Activated naive CD8-positive, alpha-beta T cell (primary cell): ENCODE measurements at regions not wholly inside any gene's neighbourhood (a gene's known extent, or its start where the extent isn't known, plus 50 kb on each side); places are given as distances from the start of the nearest gene placed in this dataset.

Experiments used
- H3K27ac Mint-ChIP-seq: one replicate; pipeline ENCODE4 v1.8.0; 2021; ENCODE audit warnings: mixed read lengths
- H3K27me3 Mint-ChIP-seq: one replicate; pipeline ENCODE4 v1.8.0; 2021; ENCODE audit warnings: mixed read lengths
- H3K36me3 Mint-ChIP-seq: one replicate; pipeline ENCODE4 v1.8.0; 2021; ENCODE audit warnings: mixed read lengths
- H3K4me1 Mint-ChIP-seq: one replicate; pipeline ENCODE4 v1.8.0; 2021; ENCODE audit warnings: low read depth, mixed read lengths
- H3K4me3 Mint-ChIP-seq: one replicate; pipeline ENCODE4 v1.8.0; 2021; ENCODE audit warnings: mild to moderate bottlenecking, mixed read lengths
- H3K9me3 Mint-ChIP-seq: one replicate; pipeline ENCODE4 v1.8.0; 2021; ENCODE audit warnings: low read depth, mixed read lengths

- Mint-ChIP-seq H3K4me1 (no peaks in the 10 kb centered on the region), H3K4me3 (no peak overlapping the region), H3K27ac (no peak overlapping the region), H3K27me3 (no peaks in the 10 kb centered on the region), H3K9me3 (peaks cover 11% of the 10 kb centered on the region), H3K36me3 (no peaks in the 10 kb centered on the region)
Observed at GRCh38 chr6:101257163-101257562, 136.3 kb upstream of the GRIK2 start.

GRCh38 chr6:101259505-101259904 is 134.0 kb upstream of the GRIK2 start:
- H3K27me3 Mint-ChIP-seq, result no peaks in the 10 kb centered on the region
- H3K4me3 Mint-ChIP-seq, result no peak overlapping the region
- peaks cover 11% of the 10 kb centered on the region for H3K9me3 Mint-ChIP-seq
- H3K4me1 Mint-ChIP-seq, result no peaks in the 10 kb centered on the region
- H3K36me3 Mint-ChIP-seq, result no peaks in the 10 kb centered on the region
- H3K27ac Mint-ChIP-seq, result no peak overlapping the region

GRCh38 chr6:101263596-101263995 is 129.9 kb upstream of the GRIK2 start:
- Mint-ChIP-seq H3K4me1 (peaks cover 9% of the 10 kb centered on the region), H3K4me3 (no peak overlapping the region), H3K36me3 (peaks cover 5% of the 10 kb centered on the region), H3K27ac (no peak overlapping the region), H3K9me3 (peaks cover 6% of the 10 kb centered on the region), H3K27me3 (peaks cover 1% of the 10 kb centered on the region)

- H3K27me3 Mint-ChIP-seq, result peaks cover 1% of the 10 kb centered on the region
- no peak overlapping the region for H3K27ac Mint-ChIP-seq
- H3K36me3 Mint-ChIP-seq, result peaks cover 5% of the 10 kb centered on the region
- peaks cover 9% of the 10 kb centered on the region for H3K4me1 Mint-ChIP-seq
- H3K9me3 Mint-ChIP-seq, result peaks cover 16% of the 10 kb centered on the region
- peak overlapping the region; percentile 31 for H3K4me3 Mint-ChIP-seq
Observed at GRCh38 chr6:101266063-101266462, 127.4 kb upstream of the GRIK2 start.

GRCh38 chr6:101268541-101268940 is 125.0 kb upstream of the GRIK2 start:
- Mint-ChIP-seq H3K9me3 (peaks cover 17% of the 10 kb centered on the region), H3K36me3 (peaks cover 5% of the 10 kb centered on the region), H3K27ac (no peak overlapping the region), H3K27me3 (peaks cover 1% of the 10 kb centered on the region), H3K4me1 (peaks cover 9% of the 10 kb centered on the region), H3K4me3 (no peak overlapping the region)

GRCh38 chr6:101275251-101275650 is 118.3 kb upstream of the GRIK2 start:
- H3K36me3 Mint-ChIP-seq, result no peaks in the 10 kb centered on the region
- no peak overlapping the region for H3K4me3 Mint-ChIP-seq
- H3K9me3 Mint-ChIP-seq, result peaks cover 7% of the 10 kb centered on the region
- no peak overlapping the region for H3K27ac Mint-ChIP-seq
- no peaks in the 10 kb centered on the region for H3K27me3 Mint-ChIP-seq
- H3K4me1 Mint-ChIP-seq, result no peaks in the 10 kb centered on the region

- Mint-ChIP-seq H3K4me1 (no peaks in the 10 kb centered on the region), H3K4me3 (no peak overlapping the region), H3K36me3 (no peaks in the 10 kb centered on the region), H3K27me3 (no peaks in the 10 kb centered on the region), H3K27ac (no peak overlapping the region), H3K9me3 (peaks cover under 1% of the 10 kb centered on the region)
Observed at GRCh38 chr6:101276066-101276465, 117.4 kb upstream of the GRIK2 start.

GRCh38 chr6:101279410-101279809 is 114.1 kb upstream of the GRIK2 start:
- no peaks in the 10 kb centered on the region for H3K27me3 Mint-ChIP-seq
- no peaks in the 10 kb centered on the region for H3K36me3 Mint-ChIP-seq
- no peak overlapping the region for H3K27ac Mint-ChIP-seq
- H3K9me3 Mint-ChIP-seq, result no peaks in the 10 kb centered on the region
- no peaks in the 10 kb centered on the region for H3K4me1 Mint-ChIP-seq
- no peak overlapping the region for H3K4me3 Mint-ChIP-seq

GRCh38 chr6:101281266-101281665 is 112.2 kb upstream of the GRIK2 start:
- H3K27me3 Mint-ChIP-seq, result no peaks in the 10 kb centered on the region
- no peaks in the 10 kb centered on the region for H3K9me3 Mint-ChIP-seq
- no peak overlapping the region for H3K4me3 Mint-ChIP-seq
- H3K36me3 Mint-ChIP-seq, result no peaks in the 10 kb centered on the region
- no peaks in the 10 kb centered on the region for H3K4me1 Mint-ChIP-seq
- H3K27ac Mint-ChIP-seq, result no peak overlapping the region

- H3K4me1 Mint-ChIP-seq, result no peaks in the 10 kb centered on the region
- H3K9me3 Mint-ChIP-seq, result no peaks in the 10 kb centered on the region
- no peaks in the 10 kb centered on the region for H3K36me3 Mint-ChIP-seq
- H3K4me3 Mint-ChIP-seq, result no peak overlapping the region
- no peak overlapping the region for H3K27ac Mint-ChIP-seq
- H3K27me3 Mint-ChIP-seq, result no peaks in the 10 kb centered on the region
Observed at GRCh38 chr6:101284131-101284530, 109.4 kb upstream of the GRIK2 start.

- H3K4me1 Mint-ChIP-seq, result no peaks in the 10 kb centered on the region
- H3K27ac Mint-ChIP-seq, result no peak overlapping the region
- no peaks in the 10 kb centered on the region for H3K9me3 Mint-ChIP-seq
- H3K36me3 Mint-ChIP-seq, result no peaks in the 10 kb centered on the region
- H3K4me3 Mint-ChIP-seq, result no peak overlapping the region
- H3K27me3 Mint-ChIP-seq, result no peaks in the 10 kb centered on the region
Observed at GRCh38 chr6:101286146-101286545, 107.4 kb upstream of the GRIK2 start.

GRCh38 chr6:101290346-101290745 is 103.2 kb upstream of the GRIK2 start:
- Mint-ChIP-seq H3K27ac (no peak overlapping the region), H3K4me3 (no peak overlapping the region), H3K9me3 (peaks cover 7% of the 10 kb centered on the region), H3K4me1 (no peaks in the 10 kb centered on the region), H3K36me3 (no peaks in the 10 kb centered on the region), H3K27me3 (no peaks in the 10 kb centered on the region)

GRCh38 chr6:101294051-101294638 is 99.4 kb upstream of the GRIK2 start:
- H3K4me3 Mint-ChIP-seq, result no peak overlapping the region
- H3K27ac Mint-ChIP-seq, result no peak overlapping the region
- H3K9me3 Mint-ChIP-seq, result peaks cover 7% of the 10 kb centered on the region
- H3K4me1 Mint-ChIP-seq, result no peaks in the 10 kb centered on the region
- H3K36me3 Mint-ChIP-seq, result no peaks in the 10 kb centered on the region
- H3K27me3 Mint-ChIP-seq, result no peaks in the 10 kb centered on the region

- Mint-ChIP-seq H3K36me3 (no peaks in the 10 kb centered on the region), H3K27ac (no peak overlapping the region), H3K4me3 (no peak overlapping the region), H3K4me1 (no peaks in the 10 kb centered on the region), H3K27me3 (no peaks in the 10 kb centered on the region), H3K9me3 (peaks cover 7% of the 10 kb centered on the region)
Observed at GRCh38 chr6:101294676-101295075, 98.8 kb upstream of the GRIK2 start.

- Mint-ChIP-seq H3K27ac (no peak overlapping the region), H3K4me3 (no peak overlapping the region), H3K4me1 (no peaks in the 10 kb centered on the region), H3K27me3 (no peaks in the 10 kb centered on the region), H3K36me3 (no peaks in the 10 kb centered on the region), H3K9me3 (peaks cover 7% of the 10 kb centered on the region)
Observed at GRCh38 chr6:101296169-101296960, 97.1 kb upstream of the GRIK2 start.

- H3K27me3 Mint-ChIP-seq, result no peaks in the 10 kb centered on the region
- H3K27ac Mint-ChIP-seq, result no peak overlapping the region
- no peak overlapping the region for H3K4me3 Mint-ChIP-seq
- peaks cover 21% of the 10 kb centered on the region for H3K9me3 Mint-ChIP-seq
- H3K4me1 Mint-ChIP-seq, result no peaks in the 10 kb centered on the region
- H3K36me3 Mint-ChIP-seq, result no peaks in the 10 kb centered on the region
Observed at GRCh38 chr6:101302593-101302992, 90.9 kb upstream of the GRIK2 start.
